ENCODE measurements at regions not wholly inside any gene's neighbourhood (a gene's known extent, or its start where the extent isn't known, plus 50 kb on each side); places are given as distances from the start of the nearest gene placed in this dataset.

DNA sequence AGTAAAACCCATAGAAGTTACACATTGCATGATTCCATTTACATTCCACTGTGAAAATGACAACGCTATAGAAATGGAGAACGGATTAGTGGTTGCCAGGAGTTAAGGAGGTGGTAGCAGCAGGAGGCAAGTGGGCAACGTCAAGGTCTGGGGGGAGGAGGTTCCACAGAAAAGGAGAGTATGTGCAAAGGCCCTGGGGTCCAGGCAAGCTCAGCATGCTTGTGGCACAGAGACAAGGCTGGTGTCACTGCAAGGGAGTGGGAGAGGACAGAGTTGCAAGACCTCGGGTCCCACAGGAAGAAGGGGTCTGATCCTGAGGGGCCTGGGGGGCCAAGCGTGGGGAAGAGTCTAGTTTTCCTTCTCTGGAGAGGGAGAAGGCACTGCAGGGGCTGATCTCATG lies 240.8 kb downstream of the MN1 start:
- ChIA-PET POLR2A (no interaction called here), CTCF (interaction anchor here (0.5 kb wide), 1 partner anchor 236 kb away, joined by 3 read pairs; no protein-coding TSS in a partner anchor)
- H3K4me1 Mint-ChIP-seq (ENCODE audit: insufficient read depth, unreplicated experiment): no peaks in the 10 kb centered on the region
- BruUV-seq (replicated peaks): no TSS peak
- H3K9me3 Mint-ChIP-seq (ENCODE audit: unreplicated experiment): peaks cover 7% of the 10 kb centered on the region
- H3K4me3 Mint-ChIP-seq (ENCODE audit: unreplicated experiment): no peak overlapping the region
- intact Hi-C loops (cut with micrococcal nuclease): no loop called here
- no peak overlapping the region for H3K27ac Mint-ChIP-seq (ENCODE audit: low read depth, unreplicated experiment)
- TF ChIP-seq CTCF (IDR thresholded peaks at IDR 0.05; ENCODE audit: unreplicated experiment): no peak
- no peak for DNase-seq (ENCODE audit: unreplicated experiment)
- no peaks in the 10 kb centered on the region for H3K36me3 Mint-ChIP-seq (ENCODE audit: insufficient read depth, unreplicated experiment)
- no peaks in the 10 kb centered on the region for H3K27me3 Mint-ChIP-seq (ENCODE audit: insufficient read depth, unreplicated experiment)

- POLR2A ChIA-PET: no interaction called here
- intact Hi-C loops (cut with micrococcal nuclease): no loop called here
- Mint-ChIP-seq H3K4me3 (ENCODE audit: unreplicated experiment) (no peak overlapping the region), H3K4me1 (ENCODE audit: insufficient read depth, unreplicated experiment) (no peaks in the 10 kb centered on the region), H3K36me3 (ENCODE audit: insufficient read depth, unreplicated experiment) (no peaks in the 10 kb centered on the region), H3K27ac (ENCODE audit: low read depth, unreplicated experiment) (no peak overlapping the region), H3K9me3 (ENCODE audit: unreplicated experiment) (peaks cover 7% of the 10 kb centered on the region), H3K27me3 (ENCODE audit: insufficient read depth, unreplicated experiment) (no peaks in the 10 kb centered on the region)
- BruUV-seq (replicated peaks): no TSS peak
- TF ChIP-seq CTCF (IDR thresholded peaks at IDR 0.05; ENCODE audit: unreplicated experiment): no peak
- DNase-seq (ENCODE audit: unreplicated experiment): no peak
- CTCF ChIA-PET: no interaction called here
Observed at GRCh38 chr22:27561286-27561904, 240.2 kb downstream of the MN1 start.

DNA sequence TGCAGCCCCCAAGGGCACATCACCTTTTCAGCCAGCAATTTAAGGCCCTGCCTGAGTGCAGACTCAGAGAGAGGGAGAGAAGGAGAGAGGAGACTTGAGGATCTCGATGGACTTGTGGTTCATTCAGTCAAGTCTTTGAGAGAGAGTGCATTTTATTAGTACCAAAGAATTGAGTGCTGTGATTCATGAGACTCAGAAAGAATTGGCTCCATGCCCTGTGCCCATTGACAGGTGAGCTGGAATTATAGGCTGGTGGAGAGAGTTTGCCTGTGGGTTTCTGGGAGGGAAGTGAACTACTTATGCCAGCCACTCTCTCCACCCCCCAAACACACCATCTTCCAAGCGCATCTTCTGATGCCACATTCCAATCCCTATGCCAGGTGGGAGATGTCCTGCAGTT lies 236.8 kb downstream of the MN1 start:
- H3K27ac Mint-ChIP-seq (ENCODE audit: low read depth, unreplicated experiment): no peak overlapping the region
- H3K9me3 Mint-ChIP-seq (ENCODE audit: unreplicated experiment): peaks cover 7% of the 10 kb centered on the region
- POLR2A ChIA-PET: no interaction called here
- BruUV-seq (replicated peaks): no TSS peak
- CTCF ChIA-PET: interaction anchor here (0.6 kb wide), 1 partner anchor 127 kb away, joined by 3 read pairs; no protein-coding TSS in a partner anchor
- no peaks in the 10 kb centered on the region for H3K36me3 Mint-ChIP-seq (ENCODE audit: insufficient read depth, unreplicated experiment)
- no peak overlapping the region for H3K4me3 Mint-ChIP-seq (ENCODE audit: unreplicated experiment)
- no peak for TF ChIP-seq CTCF (IDR thresholded peaks at IDR 0.05; ENCODE audit: unreplicated experiment)
- intact Hi-C loops (cut with micrococcal nuclease): no loop called here
- H3K4me1 Mint-ChIP-seq (ENCODE audit: insufficient read depth, unreplicated experiment): no peaks in the 10 kb centered on the region
- peak; percentile 4 for DNase-seq (ENCODE audit: unreplicated experiment)
- H3K27me3 Mint-ChIP-seq (ENCODE audit: insufficient read depth, unreplicated experiment): peaks cover 16% of the 10 kb centered on the region

- TF ChIP-seq CTCF (IDR thresholded peaks at IDR 0.05; ENCODE audit: unreplicated experiment): no peak
- no TSS peak for BruUV-seq (replicated peaks)
- H3K36me3 Mint-ChIP-seq (ENCODE audit: insufficient read depth, unreplicated experiment): no peaks in the 10 kb centered on the region
- no peak overlapping the region for H3K4me3 Mint-ChIP-seq (ENCODE audit: unreplicated experiment)
- no peak overlapping the region for H3K27ac Mint-ChIP-seq (ENCODE audit: low read depth, unreplicated experiment)
- ChIA-PET POLR2A (interaction anchor here (0.6 kb wide), 1 partner anchor 448 kb away, joined by 3 read pairs; no protein-coding TSS in a partner anchor), CTCF (no interaction called here)
- peaks cover 16% of the 10 kb centered on the region for H3K27me3 Mint-ChIP-seq (ENCODE audit: insufficient read depth, unreplicated experiment)
- intact Hi-C loops (cut with micrococcal nuclease): no loop called here
- DNase-seq (ENCODE audit: unreplicated experiment): no peak
- H3K9me3 Mint-ChIP-seq (ENCODE audit: unreplicated experiment): peaks cover 7% of the 10 kb centered on the region
- no peaks in the 10 kb centered on the region for H3K4me1 Mint-ChIP-seq (ENCODE audit: insufficient read depth, unreplicated experiment)
Observed at GRCh38 chr22:27566602-27567001, 235.0 kb downstream of the MN1 start.
